Smooth muscle cell (in vitro differentiated cells): ENCODE measurements at regions not wholly inside any gene's neighbourhood (a gene's known extent, or its start where the extent isn't known, plus 50 kb on each side); places are given as distances from the start of the nearest gene placed in this dataset.

Experiments used
- DNase-seq: peaks from one replicate; lab custom pipeline; 2025; ENCODE audit not compliant: unreplicated experiment; lab: John Stamatoyannopoulos, UW
- H2AFZ ChIP-seq: fragments of 200-600 bp; sonication (generic); 2 replicates; pipeline ENCODE4 v1.6.0; 2016; ENCODE audit warnings: antibody characterized with exemption, low read depth, mild to moderate bottlenecking
- H3F3A ChIP-seq: fragments of 200-600 bp; sonication (generic); 2 replicates; pipeline ENCODE4 v1.6.0; 2017; ENCODE audit warnings: antibody characterized with exemption, low read depth
- H3K27ac ChIP-seq: fragments of 200-600 bp; sonication (generic); 2 replicates; pipeline ENCODE4 v1.5.1; 2016; ENCODE audit warnings: low read depth, mild to moderate bottlenecking
- H3K27me3 ChIP-seq: fragments of 200-600 bp; sonication (generic); 2 replicates; pipeline ENCODE4 v1.6.1; 2016; ENCODE audit warnings: low read depth, mild to moderate bottlenecking
- H3K36me3 ChIP-seq: fragments of 200-600 bp; sonication (generic); 2 replicates; pipeline ENCODE4 v1.5.1; 2016; ENCODE audit warnings: low read depth
- H3K4me1 ChIP-seq: fragments of 200-600 bp; sonication (generic); 2 replicates; pipeline ENCODE4 v1.5.1; 2016; ENCODE audit warnings: low read depth
- H3K4me2 ChIP-seq: fragments of 200-600 bp; sonication (generic); 2 replicates; pipeline ENCODE4 v1.6.0; 2016; ENCODE audit warnings: mild to moderate bottlenecking
- H3K4me3 ChIP-seq: fragments of 200-600 bp; sonication (generic); 2 replicates; pipeline ENCODE4 v1.5.1; 2016; ENCODE audit warnings: mild to moderate bottlenecking
- H3K79me2 ChIP-seq: fragments of 200-600 bp; sonication (generic); 2 replicates; pipeline ENCODE4 v1.6.0; 2016; ENCODE audit warnings: low read depth, mild to moderate bottlenecking
- H3K9ac ChIP-seq: fragments of 200-600 bp; sonication (generic); 2 replicates; pipeline ENCODE4 v1.6.0; 2016; ENCODE audit warnings: low read depth
- H3K9me3 ChIP-seq: fragments of 200-600 bp; sonication (generic); replicated peaks from 2 replicates; pipeline ENCODE4 v1.5.1; 2016; ENCODE audit warnings: low read depth
- H4K20me1 ChIP-seq: fragments of 200-600 bp; sonication (generic); 2 replicates; pipeline ENCODE4 v1.6.0; 2016; ENCODE audit warnings: low read depth
- CTCF ChIP-seq: fragments of 200-600 bp; sonication (generic); IDR thresholded peaks from 2 replicates; pipeline ENCODE4 v1.5.1; 2017; ENCODE audit warnings: borderline replicate concordance, mild to moderate bottlenecking, antibody characterized with exemption; ENCODE audit not compliant: insufficient read depth, poor library complexity, severe bottlenecking
- WGBS: methylation state at CpG from one replicate; pipeline ENCODE4 v1.1.7; 2016; ENCODE audit warnings: low lambda C conversion rate; 5-methylcytosine and 5-hydroxymethylcytosine counted together

DNA sequence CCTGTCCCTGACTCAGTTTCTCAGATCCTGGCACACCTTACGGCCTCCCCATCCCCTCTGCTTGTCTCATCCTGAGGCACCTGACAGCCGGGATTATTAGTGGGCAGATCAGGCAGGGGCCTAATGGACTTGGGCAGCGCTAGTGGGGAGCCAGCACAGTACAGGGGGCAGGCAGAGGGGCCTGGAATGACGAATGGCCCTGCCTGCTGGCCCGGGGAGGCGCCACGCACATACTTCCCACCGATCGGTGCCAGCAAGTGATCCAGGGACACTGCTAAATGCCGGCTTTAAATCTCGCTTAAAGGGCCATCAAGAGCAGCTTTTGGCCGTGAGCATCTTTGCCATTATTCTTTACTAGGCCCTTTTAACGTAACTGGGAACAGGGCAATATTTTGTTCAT is 188.4 kb downstream of the DHX35 start:
- no peak for TF ChIP-seq CTCF
- H3K4me1 ChIP-seq, result no peaks in the 10 kb centered on the region

GRCh38 chr20:39146394-39146793 is 184.2 kb downstream of the DHX35 start:
- 43% methylated on average over 2 of the region's 2 CpGs for WGBS
- no peak overlapping the region for H3K9ac ChIP-seq
- H3K4me3 ChIP-seq, result no peak overlapping the region
- H3K36me3 ChIP-seq, result no peaks in the 10 kb centered on the region
- no peaks in the 10 kb centered on the region for H3K9me3 ChIP-seq
- no peaks in the 10 kb centered on the region for H4K20me1 ChIP-seq
- no peak overlapping the region for H2AFZ ChIP-seq
- no peak overlapping the region for H3K27ac ChIP-seq
- H3K4me2 ChIP-seq, result no peak overlapping the region
- no peak for DNase-seq
- H3K27me3 ChIP-seq, result peaks cover 11% of the 10 kb centered on the region
- no peaks in the 10 kb centered on the region for H3K79me2 ChIP-seq
- TF ChIP-seq CTCF, result no peak
- no peaks in the 10 kb centered on the region for H3K4me1 ChIP-seq
- no peaks in the 10 kb centered on the region for H3F3A ChIP-seq

More for the DNA sequence above, 188.4 kb downstream of the DHX35 start:
- DNase-seq, result no peak
- Histone ChIP-seq H3K9me3 (no peaks in the 10 kb centered on the region), H3F3A (no peaks in the 10 kb centered on the region), H3K4me2 (no peak overlapping the region), H3K9ac (no peak overlapping the region), H2AFZ (no peak overlapping the region), H3K36me3 (no peaks in the 10 kb centered on the region), H4K20me1 (no peaks in the 10 kb centered on the region), H3K27me3 (peaks cover 28% of the 10 kb centered on the region), H3K27ac (no peak overlapping the region), H3K4me3 (no peak overlapping the region), H3K79me2 (no peaks in the 10 kb centered on the region)
- WGBS, result 87% methylated on average over 13 of the region's 13 CpGs

DNA sequence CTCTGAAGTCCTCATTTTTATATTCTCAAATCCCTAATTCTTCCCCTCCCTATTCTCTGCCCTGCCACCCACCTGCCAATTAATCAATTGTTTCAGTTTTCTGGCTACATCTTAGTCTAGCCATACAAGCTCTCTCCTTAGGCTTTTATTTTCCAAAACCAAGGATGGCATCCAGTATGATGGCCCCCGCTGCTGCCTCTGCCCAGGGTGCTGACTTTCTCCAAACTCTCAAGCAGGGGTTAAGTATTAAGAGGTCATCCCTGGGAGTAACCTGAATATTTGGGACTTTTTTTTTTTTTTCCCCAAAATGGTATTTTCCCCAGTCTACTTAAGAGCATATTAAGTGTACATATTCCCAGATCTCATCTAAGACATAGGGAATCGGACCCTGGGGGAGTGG is 183.8 kb downstream of the DHX35 start:
- no peak for DNase-seq
- 76% methylated on average over 2 of the region's 2 CpGs for WGBS

More for the DNA sequence above, 183.8 kb downstream of the DHX35 start:
- H3K9me3 ChIP-seq, result no peaks in the 10 kb centered on the region
- H3K4me1 ChIP-seq, result no peaks in the 10 kb centered on the region
- H3K27ac ChIP-seq, result no peak overlapping the region
- H2AFZ ChIP-seq, result no peak overlapping the region
- H3K27me3 ChIP-seq, result peaks cover 11% of the 10 kb centered on the region
- H3K4me2 ChIP-seq, result no peak overlapping the region
- no peaks in the 10 kb centered on the region for H4K20me1 ChIP-seq
- H3K4me3 ChIP-seq, result no peak overlapping the region
- no peaks in the 10 kb centered on the region for H3F3A ChIP-seq
- no peaks in the 10 kb centered on the region for H3K79me2 ChIP-seq
- no peak for TF ChIP-seq CTCF
- no peaks in the 10 kb centered on the region for H3K36me3 ChIP-seq
- H3K9ac ChIP-seq, result no peak overlapping the region
